GM23338 (cell line): ENCODE measurements at regions not wholly inside any gene's neighbourhood (a gene's known extent, or its start where the extent isn't known, plus 50 kb on each side); places are given as distances from the start of the nearest gene placed in this dataset.
"Not testable (repeated sequence)": the region's sequence is repeated elsewhere in the genome, so short reads cannot be mapped to it uniquely, and the experiment has no call there.

Experiments
- ATAC-seq: fragments of 200-7000 bp; cut with Tn5 transposase; 3 replicates; pipeline ENCODE4 v1.9.1; 2020
- DNase-seq: peaks from one replicate; pipeline ENCODE4 v3.0.0-alpha.2; 2015; ENCODE audit warnings: low spot score
- H2AFZ ChIP-seq: fragments of 200-600 bp; sonication (generic); 2 replicates; pipeline ENCODE4 v1.8.0; 2016; ENCODE audit warnings: antibody characterized with exemption, mild to moderate bottlenecking, moderate library complexity
- H3F3A ChIP-seq: fragments of 200-600 bp; sonication (generic); replicated peaks from 2 replicates; pipeline ENCODE4 v1.8.0; 2017; ENCODE audit warnings: antibody characterized with exemption, mixed run types, low read depth
- H3K27ac ChIP-seq: fragments of 200-600 bp; sonication (generic); 2 replicates; pipeline ENCODE4 v1.6.1; 2016; ENCODE audit warnings: low read depth
- H3K27me3 ChIP-seq: fragments of 200-600 bp; sonication (generic); 2 replicates; pipeline ENCODE4 v1.8.0; 2016; ENCODE audit warnings: mild to moderate bottlenecking, mixed run types, moderate library complexity; ENCODE audit not compliant: insufficient read depth
- H3K36me3 ChIP-seq: fragments of 200-600 bp; sonication (generic); 2 replicates; pipeline ENCODE4 v1.8.0; 2016; ENCODE audit warnings: mild to moderate bottlenecking; ENCODE audit not compliant: insufficient read depth
- H3K4me1 ChIP-seq: fragments of 200-600 bp; sonication (generic); 2 replicates; pipeline ENCODE4 v1.8.0; 2016; ENCODE audit warnings: mild to moderate bottlenecking, moderate library complexity; ENCODE audit not compliant: insufficient read depth
- H3K4me2 ChIP-seq: fragments of 200-600 bp; sonication (generic); 2 replicates; pipeline ENCODE4 v1.7.1; 2017; ENCODE audit warnings: mixed run types
- H3K4me3 ChIP-seq: fragments of 200-600 bp; sonication (generic); 2 replicates; pipeline ENCODE4 v1.6.1; 2016; ENCODE audit warnings: mixed run types
- H3K79me2 ChIP-seq: fragments of 200-600 bp; sonication (generic); replicated peaks from 2 replicates; pipeline ENCODE4 v1.8.0; 2017; ENCODE audit warnings: mild to moderate bottlenecking; ENCODE audit not compliant: insufficient read depth
- H3K9me2 ChIP-seq: fragments of 200-600 bp; sonication (generic); 2 replicates; pipeline ENCODE4 v1.8.0; 2017; ENCODE audit not compliant: insufficient read depth
- H4K20me1 ChIP-seq: fragments of 200-600 bp; sonication (generic); replicated peaks from 2 replicates; pipeline ENCODE4 v1.8.0; 2017; ENCODE audit warnings: mild to moderate bottlenecking; ENCODE audit not compliant: insufficient read depth
- H3K27ac Mint-ChIP-seq: 2 replicates; pipeline ENCODE4 v1.8.0; 2020; ENCODE audit warnings: inconsistent platforms, mild to moderate bottlenecking, moderate library complexity, mixed read lengths
- H3K27me3 Mint-ChIP-seq: 3 replicates; pipeline ENCODE4 v1.8.0; 2022; ENCODE audit warnings: low read depth, mild to moderate bottlenecking, moderate library complexity, mixed read lengths, inconsistent platforms; ENCODE audit not compliant: insufficient read depth, poor library complexity
- H3K36me3 Mint-ChIP-seq: 3 replicates; pipeline ENCODE4 v1.8.0; 2021; ENCODE audit warnings: low read depth, mild to moderate bottlenecking, inconsistent platforms, moderate library complexity, mixed read lengths
- H3K4me1 Mint-ChIP-seq: 3 replicates; pipeline ENCODE4 v1.8.0; 2020; ENCODE audit warnings: mild to moderate bottlenecking, inconsistent platforms, mixed read lengths
- H3K4me3 Mint-ChIP-seq: 3 replicates; pipeline ENCODE4 v1.8.0; 2021; ENCODE audit warnings: moderate library complexity, mild to moderate bottlenecking, inconsistent platforms, mixed read lengths
- H3K9me3 Mint-ChIP-seq: 3 replicates; pipeline ENCODE4 v1.8.0; 2020; ENCODE audit warnings: moderate library complexity, mild to moderate bottlenecking, inconsistent platforms, mixed read lengths
- CTCF ChIP-seq, 2 experiments: fragments of 200-600 bp in 1 of 2; sonication (generic) in 1 of 2; conservative IDR thresholded peaks; 2 replicates each; pipeline versions ENCODE4 v1.5.1 to v1.6.1; 2016 to 2017; ENCODE audit warnings: antibody characterized with exemption in 2 of 2, low read depth in 2 of 2, mild to moderate bottlenecking in 2 of 2, moderate library complexity in 1 of 2
- ETS1 ChIP-seq: IDR thresholded peaks from 2 replicates; pipeline ENCODE4 v1.6.1; 2016; ENCODE audit warnings: antibody characterized with exemption
- REST ChIP-seq: IDR thresholded peaks from one replicate; pipeline ENCODE4 v1.6.1; 2018; ENCODE audit warnings: antibody characterized with exemption; ENCODE audit not compliant: unreplicated experiment
- STAT1 ChIP-seq: IDR thresholded peaks from one replicate; pipeline ENCODE4 v1.6.1; 2016; ENCODE audit warnings: antibody characterized with exemption; ENCODE audit not compliant: unreplicated experiment

GRCh38 chr3:6326771-6327170 is 534.1 kb upstream of the GRM7 start:
- no peaks in the 10 kb centered on the region for H3K4me1 ChIP-seq
- no peaks in the 10 kb centered on the region for H3F3A ChIP-seq
- H3K27me3 Mint-ChIP-seq, result no peaks in the 10 kb centered on the region
- TF ChIP-seq CTCF (conservative IDR thresholded peaks at IDR 0.05; ENCODE audit: low read depth in 2 of 2) (no peak), REST (no peak), STAT1 (no peak), ETS1 (no peak)
- H3K9me3 Mint-ChIP-seq, result peaks cover 57% of the 10 kb centered on the region
- 0 out of 2 replicates have a peak, but pooled peaks cover 5% of the 10 kb centered on the region for H3K36me3 ChIP-seq
- ATAC-seq (no peak), DNase-seq (no peak)
- no peaks in the 10 kb centered on the region for H3K27me3 ChIP-seq
- no peaks in the 10 kb centered on the region for H3K9me2 ChIP-seq
- no peak overlapping the region for H3K4me3 Mint-ChIP-seq
- no peaks in the 10 kb centered on the region for H4K20me1 ChIP-seq
- H3K4me2 ChIP-seq, result no peak overlapping the region
- H2AFZ ChIP-seq, result no peak overlapping the region
- H3K27ac Mint-ChIP-seq, result no peak overlapping the region
- H3K27ac ChIP-seq, result no peak overlapping the region
- no peaks in the 10 kb centered on the region for H3K79me2 ChIP-seq
- H3K4me3 ChIP-seq, result no peak overlapping the region
- peaks cover 5% of the 10 kb centered on the region; the same call in 2 of the 3 replicates for H3K36me3 Mint-ChIP-seq
- no peaks in the 10 kb centered on the region for H3K4me1 Mint-ChIP-seq

- not testable (repeated sequence) for H3K4me1 ChIP-seq, H3K27ac Mint-ChIP-seq, H3K4me1 Mint-ChIP-seq, H3K27me3 ChIP-seq, ATAC-seq, H3K27me3 Mint-ChIP-seq, H4K20me1 ChIP-seq, H3K4me2 ChIP-seq, H3K4me3 Mint-ChIP-seq, H3K36me3 ChIP-seq, DNase-seq, H2AFZ ChIP-seq, H3K27ac ChIP-seq, H3K9me2 ChIP-seq, H3F3A ChIP-seq, H3K79me2 ChIP-seq, H3K4me3 ChIP-seq
- peaks cover 63% of the 10 kb centered on the region for H3K9me3 Mint-ChIP-seq
- peaks cover 16% of the 10 kb centered on the region for H3K36me3 Mint-ChIP-seq
These were observed 520.0 kb upstream of the GRM7 start for GRCh38 chr3:6340980-6341325.
